ENCODE measurements at regions not wholly inside any gene's neighbourhood (a gene's known extent, or its start where the extent isn't known, plus 50 kb on each side); places are given as distances from the start of the nearest gene placed in this dataset.

- Histone ChIP-seq H3K4me1 (peaks cover 14% of the 10 kb centered on the region), H3K9me3 (peaks cover 3% of the 10 kb centered on the region), H3K36me3 (no peaks in the 10 kb centered on the region), H3K27ac (no peak overlapping the region), H3K27me3 (ENCODE audit: low read depth) (no peaks in the 10 kb centered on the region), H3K4me3 (no peak overlapping the region)
- TF ChIP-seq CTCF (IDR thresholded peaks at IDR 0.05): no peak
- intact Hi-C loops (cut with DNase I): no loop called here
- ATAC-seq: no peak
- no peak for DNase-seq
Measured at GRCh38 chr1:228879164-228879563, 143.9 kb downstream of the RHOU start.

- no peak for TF ChIP-seq CTCF (IDR thresholded peaks at IDR 0.05)
- Histone ChIP-seq H3K27ac (no peak overlapping the region), H3K4me3 (no peak overlapping the region), H3K9me3 (peaks cover 4% of the 10 kb centered on the region), H3K4me1 (no peaks in the 10 kb centered on the region), H3K36me3 (no peaks in the 10 kb centered on the region), H3K27me3 (ENCODE audit: low read depth) (no peaks in the 10 kb centered on the region)
- DNase-seq (no peak), ATAC-seq (no peak)
- intact Hi-C loops (cut with DNase I): no loop called here
Measured at GRCh38 chr1:228882041-228882770, 146.9 kb downstream of the RHOU start.

- ATAC-seq: no peak
Measured at GRCh38 chr1:228882771-228883450, 147.6 kb downstream of the RHOU start.

GRCh38 chr1:228883535-228883934 lies 148.3 kb downstream of the RHOU start:
- Histone ChIP-seq H3K36me3 (no peaks in the 10 kb centered on the region), H3K27me3 (ENCODE audit: low read depth) (no peaks in the 10 kb centered on the region), H3K27ac (no peak overlapping the region), H3K9me3 (peaks cover 4% of the 10 kb centered on the region), H3K4me1 (no peaks in the 10 kb centered on the region), H3K4me3 (no peak overlapping the region)
- intact Hi-C loops (cut with DNase I): no loop called here
- DNase-seq: no peak
- ATAC-seq: no peak
- TF ChIP-seq CTCF (IDR thresholded peaks at IDR 0.05): no peak

More at GRCh38 chr1:228882771-228883450, 147.6 kb downstream of the RHOU start:
- Histone ChIP-seq H3K27me3 (ENCODE audit: low read depth) (no peaks in the 10 kb centered on the region), H3K27ac (no peak overlapping the region), H3K4me1 (no peaks in the 10 kb centered on the region), H3K4me3 (no peak overlapping the region), H3K9me3 (peaks cover 4% of the 10 kb centered on the region), H3K36me3 (no peaks in the 10 kb centered on the region)
- no peak for TF ChIP-seq CTCF (IDR thresholded peaks at IDR 0.05)
- DNase-seq: no peak
- intact Hi-C loops (cut with DNase I): no loop called here

- Histone ChIP-seq H3K4me3 (no peak overlapping the region), H3K27me3 (ENCODE audit: low read depth) (no peaks in the 10 kb centered on the region), H3K36me3 (no peaks in the 10 kb centered on the region), H3K4me1 (no peaks in the 10 kb centered on the region), H3K9me3 (peaks cover 4% of the 10 kb centered on the region), H3K27ac (no peak overlapping the region)
- DNase-seq (no peak), ATAC-seq (no peak)
- TF ChIP-seq CTCF (IDR thresholded peaks at IDR 0.05): no peak
- intact Hi-C loops (cut with DNase I): no loop called here
Measured at GRCh38 chr1:228884196-228884595, 148.9 kb downstream of the RHOU start.

Data from lower lobe of right lung (tissue), 2 donors.